SH-SY5Y (cell line): ENCODE measurements at regions not wholly inside any gene's neighbourhood (a gene's known extent, or its start where the extent isn't known, plus 50 kb on each side); places are given as distances from the start of the nearest gene placed in this dataset.

Experiments used
- GATA2 ChIP-seq: IDR thresholded peaks from 2 replicates; pipeline ENCODE4 v1.6.1; 2011; ENCODE audit warnings: mild to moderate bottlenecking, low read depth, low read length
- GATA3 ChIP-seq: IDR thresholded peaks from 2 replicates; pipeline ENCODE4 v1.6.1; 2011; ENCODE audit warnings: low read depth, mild to moderate bottlenecking, low read length, moderate library complexity

DNA sequence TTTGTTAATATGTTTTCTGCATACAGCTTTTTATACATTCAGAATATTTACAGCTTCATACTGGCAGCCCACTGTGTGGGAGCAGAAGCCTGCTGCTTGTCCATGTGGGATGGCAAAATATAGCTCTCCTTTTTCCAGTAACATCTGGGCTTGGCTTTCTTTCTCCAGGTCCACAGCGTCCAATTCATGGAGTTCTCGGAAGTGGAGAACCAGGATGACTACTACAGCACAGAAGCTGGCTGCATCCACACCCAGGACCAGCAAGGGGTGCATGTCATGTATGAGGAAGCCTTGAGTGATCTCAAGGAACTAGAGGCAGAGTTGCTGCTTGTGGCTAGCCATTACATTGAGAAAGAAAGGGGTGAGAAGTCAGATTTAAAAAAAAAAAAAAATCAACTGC lies 143.1 kb downstream of the CD164 start:
- TF ChIP-seq GATA2: no peak
- TF ChIP-seq GATA3: no peak
